Tibial nerve (tissue), 4 donors: ENCODE measurements at regions not wholly inside any gene's neighbourhood (a gene's known extent, or its start where the extent isn't known, plus 50 kb on each side); places are given as distances from the start of the nearest gene placed in this dataset.

Source experiments
- DNase-seq, 2 donors: peaks; one replicate each; pipeline ENCODE4 v3.0.0-alpha.2; 2019; ENCODE audit warnings: low spot score in 2 of 2
- H3K27ac ChIP-seq, 4 donors: fragments of 200-600 bp; sonication (generic) in 3 of 4; one replicate each; pipeline ENCODE4 v1.5.1; 2017 to 2019; ENCODE audit warnings: mild to moderate bottlenecking in 1 of 4
- H3K27me3 ChIP-seq, 2 donors: fragments of 200-600 bp; sonication (generic) in 1 of 2; one replicate each; pipeline versions ENCODE4 v1.5.1 to v1.6.0; 2017 to 2019
- H3K36me3 ChIP-seq, 3 donors: fragments of 200-600 bp; sonication (generic); one replicate each; pipeline ENCODE4 v1.5.1; 2018 to 2019
- H3K4me1 ChIP-seq, 4 donors: fragments of 200-600 bp; sonication (generic) in 3 of 4; one replicate each; pipeline ENCODE4 v1.5.1; 2017 to 2019
- H3K4me3 ChIP-seq, 4 donors: fragments of 200-600 bp; sonication (generic) in 3 of 4; one replicate each; pipeline ENCODE4 v1.5.1; 2017 to 2019; ENCODE audit warnings: mild to moderate bottlenecking in 1 of 4, moderate library complexity in 1 of 4
- H3K9me3 ChIP-seq, 4 donors: fragments of 200-600 bp; sonication (generic) in 3 of 4; one replicate each; pipeline ENCODE4 v1.5.1; 2017 to 2019
- EP300 ChIP-seq, 2 donors: sonication (generic); formaldehyde crosslinking; IDR thresholded peaks; one replicate each; pipeline ENCODE4 v1.6.1; 2017; ENCODE audit warnings: antibody characterized with exemption in 2 of 2, mild to moderate bottlenecking in 1 of 2
- POLR2A ChIP-seq, 2 donors: fragments of 450-650 bp; IDR thresholded peaks; one replicate each; pipeline ENCODE4 v1.6.1; 2017; ENCODE audit warnings: antibody characterized with exemption in 2 of 2, mild to moderate bottlenecking in 2 of 2, moderate library complexity in 2 of 2
- WGBS, 2 donors: methylation state at CpG; one replicate each; pipeline ENCODE4 v1.1.5; 2018; 5-methylcytosine and 5-hydroxymethylcytosine counted together
- TF ChIP-seq, protein P1 (sequence below), 5 experiments: fragments of 200-600 bp in 3 of 5; fragments of 450-650 bp in 2 of 5; sonication (generic) in 3 of 5; IDR thresholded peaks; one replicate each; pipeline ENCODE4 v1.5.1; 2016 to 2019; ENCODE audit warnings: antibody characterized with exemption in 5 of 5, mild to moderate bottlenecking in 3 of 5, moderate library complexity in 2 of 5

DNA sequence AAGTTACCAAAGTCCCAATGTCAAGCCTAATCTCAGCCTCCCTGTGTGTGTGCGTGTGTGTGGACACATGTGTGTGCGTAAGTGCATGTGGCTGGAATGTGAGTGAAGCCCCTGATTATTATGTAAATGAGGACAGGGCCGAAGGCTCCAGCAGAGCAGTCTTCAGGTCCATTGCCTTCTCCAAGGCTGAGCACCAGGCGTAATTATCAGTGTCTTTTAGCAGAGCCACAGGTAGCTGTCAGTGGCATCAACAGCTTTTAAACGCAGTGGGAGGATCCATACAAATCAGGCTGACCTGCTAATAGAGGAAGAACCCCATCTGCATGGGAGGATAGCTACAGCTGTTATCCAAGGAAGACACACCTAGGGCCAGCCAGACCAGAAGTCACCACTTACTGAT is 324.3 kb upstream of the MOCS1 start:
- H3K27ac ChIP-seq: no peak overlapping the region
- WGBS, 2 donors: 49 to 63% methylated on average over 5 of the region's 5 CpGs
- H3K4me1 ChIP-seq: no peaks in the 10 kb centered on the region
- no peak for DNase-seq
- no peaks in the 10 kb centered on the region for H3K9me3 ChIP-seq
- no peaks in the 10 kb centered on the region for H3K36me3 ChIP-seq
- H3K4me3 ChIP-seq: no peak overlapping the region
- no peak for TF ChIP-seq POLR2A (IDR thresholded peaks at IDR 0.05)
- H3K27me3 ChIP-seq: no peaks in the 10 kb centered on the region

GRCh38 chr6:40256831-40257230 is 322.6 kb upstream of the MOCS1 start:
- TF ChIP-seq POLR2A (IDR thresholded peaks at IDR 0.05): no peak
- TF ChIP-seq, protein P1, sequence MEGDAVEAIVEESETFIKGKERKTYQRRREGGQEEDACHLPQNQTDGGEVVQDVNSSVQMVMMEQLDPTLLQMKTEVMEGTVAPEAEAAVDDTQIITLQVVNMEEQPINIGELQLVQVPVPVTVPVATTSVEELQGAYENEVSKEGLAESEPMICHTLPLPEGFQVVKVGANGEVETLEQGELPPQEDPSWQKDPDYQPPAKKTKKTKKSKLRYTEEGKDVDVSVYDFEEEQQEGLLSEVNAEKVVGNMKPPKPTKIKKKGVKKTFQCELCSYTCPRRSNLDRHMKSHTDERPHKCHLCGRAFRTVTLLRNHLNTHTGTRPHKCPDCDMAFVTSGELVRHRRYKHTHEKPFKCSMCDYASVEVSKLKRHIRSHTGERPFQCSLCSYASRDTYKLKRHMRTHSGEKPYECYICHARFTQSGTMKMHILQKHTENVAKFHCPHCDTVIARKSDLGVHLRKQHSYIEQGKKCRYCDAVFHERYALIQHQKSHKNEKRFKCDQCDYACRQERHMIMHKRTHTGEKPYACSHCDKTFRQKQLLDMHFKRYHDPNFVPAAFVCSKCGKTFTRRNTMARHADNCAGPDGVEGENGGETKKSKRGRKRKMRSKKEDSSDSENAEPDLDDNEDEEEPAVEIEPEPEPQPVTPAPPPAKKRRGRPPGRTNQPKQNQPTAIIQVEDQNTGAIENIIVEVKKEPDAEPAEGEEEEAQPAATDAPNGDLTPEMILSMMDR (IDR thresholded peaks at IDR 0.05): no peak
- TF ChIP-seq EP300 (IDR thresholded peaks at IDR 0.05): no peak
- no peak for DNase-seq
- Histone ChIP-seq H3K27me3 (no peaks in the 10 kb centered on the region), H3K36me3 (no peaks in the 10 kb centered on the region), H3K27ac (no peak overlapping the region), H3K4me1 (no peaks in the 10 kb centered on the region), H3K9me3 (no peaks in the 10 kb centered on the region), H3K4me3 (no peak overlapping the region)
- WGBS, 2 donors: 85 to 96% methylated on average over 1 of the region's 1 CpG

DNA sequence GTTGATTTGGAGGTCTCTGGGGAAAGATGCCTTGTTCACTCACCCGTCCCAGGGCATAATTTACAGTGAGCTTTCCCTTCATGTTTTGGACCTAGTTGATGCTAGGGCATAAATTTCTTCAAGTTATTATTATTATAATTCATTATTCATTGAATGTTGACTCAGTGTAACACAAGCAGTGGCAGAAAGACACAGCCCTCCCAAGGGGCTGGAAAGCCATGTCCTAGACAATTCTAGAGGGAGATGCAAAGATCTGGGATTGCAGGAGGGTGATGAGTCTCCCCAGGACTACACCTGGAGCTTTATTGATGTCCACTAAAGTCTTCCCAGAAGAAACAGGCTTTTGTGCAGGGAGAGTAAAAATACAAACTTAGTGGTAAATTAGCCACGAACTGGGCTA is 322.0 kb upstream of the MOCS1 start:
- Histone ChIP-seq H3K4me1 (no peaks in the 10 kb centered on the region), H3K27ac (no peak overlapping the region), H3K27me3 (no peaks in the 10 kb centered on the region), H3K9me3 (no peaks in the 10 kb centered on the region), H3K4me3 (no peak overlapping the region), H3K36me3 (no peaks in the 10 kb centered on the region)
- DNase-seq: no peak
- 53 to 56% methylated on average over 2 of the region's 2 CpGs for WGBS, 2 donors
- TF ChIP-seq POLR2A (IDR thresholded peaks at IDR 0.05): no peak
- TF ChIP-seq EP300 (IDR thresholded peaks at IDR 0.05): no peak
- TF ChIP-seq, protein P1 (IDR thresholded peaks at IDR 0.05): no peak

- WGBS, 2 donors: 80 to 85% methylated on average over 3 of the region's 3 CpGs
- DNase-seq: no peak
- TF ChIP-seq, protein P1 (IDR thresholded peaks at IDR 0.05): no peak
- no peak for TF ChIP-seq EP300 (IDR thresholded peaks at IDR 0.05)
- no peak for TF ChIP-seq POLR2A (IDR thresholded peaks at IDR 0.05)
- Histone ChIP-seq H3K27ac (no peak overlapping the region), H3K9me3 (no peaks in the 10 kb centered on the region), H3K4me3 (no peak overlapping the region), H3K36me3 (no peaks in the 10 kb centered on the region), H3K27me3 (no peaks in the 10 kb centered on the region), H3K4me1 (no peaks in the 10 kb centered on the region)
Measured at GRCh38 chr6:40253420-40253819, 319.2 kb upstream of the MOCS1 start.

DNA sequence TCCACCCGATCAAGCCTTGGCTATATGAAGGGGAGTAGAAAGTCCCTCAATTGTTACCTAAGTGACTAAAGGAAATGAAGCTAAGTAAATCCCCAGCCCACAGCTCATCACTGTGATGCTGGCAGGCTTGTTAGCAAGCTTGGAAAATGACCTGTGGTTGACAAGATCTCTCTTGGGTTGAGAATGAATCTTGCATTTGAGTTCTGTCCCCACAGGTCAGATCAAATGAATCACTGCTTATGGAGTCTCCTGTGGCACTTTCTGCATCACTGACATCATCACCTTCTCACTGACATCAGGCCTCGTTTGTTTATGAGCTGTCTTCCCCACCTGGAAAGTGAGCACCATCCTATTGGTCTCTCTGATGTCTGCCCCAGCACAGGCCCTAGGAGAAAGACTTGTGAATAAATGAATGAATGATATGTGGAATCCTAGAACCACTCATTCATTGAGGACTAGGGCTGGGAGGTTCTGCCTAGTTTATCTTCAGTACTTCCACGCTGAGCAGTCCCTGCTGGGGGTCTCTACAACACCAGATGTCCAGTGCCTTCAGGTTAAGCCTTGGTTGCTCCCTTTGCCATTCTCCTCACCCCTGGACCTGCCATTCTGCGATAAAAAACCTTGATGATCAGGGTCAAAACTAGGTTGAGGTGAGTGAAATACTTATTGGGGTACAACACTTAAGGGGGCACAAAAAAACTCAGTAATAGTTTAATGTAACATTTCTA is 318.4 kb upstream of the MOCS1 start:
- H3K27ac ChIP-seq: no peak overlapping the region
- H3K36me3 ChIP-seq: no peaks in the 10 kb centered on the region
- TF ChIP-seq EP300 (IDR thresholded peaks at IDR 0.05) (no peak), POLR2A (IDR thresholded peaks at IDR 0.05) (no peak)
- TF ChIP-seq, protein P1 (IDR thresholded peaks at IDR 0.05): no peak
- no peak overlapping the region for H3K4me3 ChIP-seq
- 69 to 77% methylated on average over 4 of the region's 4 CpGs for WGBS, 2 donors
- H3K27me3 ChIP-seq: no peaks in the 10 kb centered on the region
- DNase-seq: no peak
- H3K9me3 ChIP-seq: no peaks in the 10 kb centered on the region
- H3K4me1 ChIP-seq: no peaks in the 10 kb centered on the region
